Karpas-422 (cell line): ENCODE measurements at regions not wholly inside any gene's neighbourhood (a gene's known extent, or its start where the extent isn't known, plus 50 kb on each side); places are given as distances from the start of the nearest gene placed in this dataset.
A peak's percentile ranks its signal among the peaks of the same experiment; 100 is the strongest.
"Not testable (repeated sequence)": the region's sequence is repeated elsewhere in the genome, so short reads cannot be mapped to it uniquely, and the experiment has no call there.

ENCODE experiments used
- DNase-seq: peaks from one replicate; pipeline ENCODE4 v3.0.0-alpha.2; 2015
- H2AFZ ChIP-seq: fragments of 200-600 bp; sonication (generic); 2 replicates; pipeline ENCODE4 v1.6.1; 2014; ENCODE audit warnings: antibody characterized with exemption, low read length, mixed read lengths
- H3K27ac ChIP-seq: fragments of 200-600 bp; sonication (generic); 2 replicates; pipeline ENCODE4 v1.5.1; 2014; ENCODE audit warnings: mild to moderate bottlenecking, low read length, moderate library complexity
- H3K27me3 ChIP-seq: fragments of 200-600 bp; sonication (generic); 2 replicates; pipeline ENCODE4 v1.6.1; 2014; ENCODE audit warnings: low read length, mixed read lengths
- H3K36me3 ChIP-seq: fragments of 200-600 bp; sonication (generic); 2 replicates; pipeline ENCODE4 v1.6.1; 2014; ENCODE audit warnings: low read length, mixed read lengths; ENCODE audit not compliant: insufficient read depth
- H3K4me1 ChIP-seq: fragments of 200-600 bp; sonication (generic); 2 replicates; pipeline ENCODE4 v1.6.1; 2014; ENCODE audit warnings: mild to moderate bottlenecking, low read length, mixed read lengths
- H3K4me2 ChIP-seq: fragments of 200-600 bp; sonication (generic); 2 replicates; pipeline ENCODE4 v1.6.1; 2014; ENCODE audit warnings: low read length, low read depth, mild to moderate bottlenecking; ENCODE audit not compliant: poor library complexity, severe bottlenecking
- H3K4me3 ChIP-seq: fragments of 200-600 bp; sonication (generic); 2 replicates; pipeline ENCODE4 v1.5.1; 2014; ENCODE audit warnings: mild to moderate bottlenecking, antibody characterized with exemption, low read length, mixed read lengths
- H3K79me2 ChIP-seq: fragments of 200-600 bp; sonication (generic); 2 replicates; pipeline ENCODE4 v1.6.1; 2014; ENCODE audit warnings: mild to moderate bottlenecking, low read length, mixed read lengths
- H3K9ac ChIP-seq: fragments of 200-600 bp; sonication (generic); 2 replicates; pipeline ENCODE4 v1.6.0; 2014; ENCODE audit warnings: low read length
- H3K9me2 ChIP-seq: fragments of 200-600 bp; sonication (generic), shearing (Covaris generic); replicated peaks from 2 replicates; pipeline ENCODE4 v1.6.0; 2014; ENCODE audit warnings: mild to moderate bottlenecking, low read length, moderate library complexity; ENCODE audit not compliant: insufficient read depth
- H3K9me3 ChIP-seq: fragments of 300-700, 200-600 bp; sonication (generic); 2 replicates; pipeline ENCODE4 v1.6.1; 2014; ENCODE audit warnings: low read length, mixed read lengths
- H4K20me1 ChIP-seq: fragments of 200-600 bp; sonication (generic); 2 replicates; pipeline ENCODE4 v1.6.1; 2014; ENCODE audit warnings: mild to moderate bottlenecking, antibody characterized with exemption, low read length, low read depth; ENCODE audit not compliant: insufficient read depth

GRCh38 chr17:77332034-77332971 is 191.5 kb downstream of the SEC14L1 start:
- DNase-seq, result no peak
- H3K79me2 ChIP-seq, result no peaks in the 10 kb centered on the region
- H2AFZ ChIP-seq, result no peak overlapping the region
- H3K4me2 ChIP-seq, result peak overlapping the region; percentile 74
- H3K27ac ChIP-seq, result no peak overlapping the region
- 0 out of 2 replicates have a peak, but pooled peaks cover 3% of the 10 kb centered on the region for H3K27me3 ChIP-seq
- no peaks in the 10 kb centered on the region for H3K9me3 ChIP-seq
- H4K20me1 ChIP-seq, result no peaks in the 10 kb centered on the region; the same call in 1 of the 2 replicates
- peak overlapping the region; percentile 62; the same call in 1 of the 2 replicates for H3K4me3 ChIP-seq
- H3K4me1 ChIP-seq, result peaks cover 20% of the 10 kb centered on the region
- H3K36me3 ChIP-seq, result no peaks in the 10 kb centered on the region
- no peaks in the 10 kb centered on the region for H3K9me2 ChIP-seq
- H3K9ac ChIP-seq, result peak overlapping the region; percentile 65; the same call in 1 of the 2 replicates

DNA sequence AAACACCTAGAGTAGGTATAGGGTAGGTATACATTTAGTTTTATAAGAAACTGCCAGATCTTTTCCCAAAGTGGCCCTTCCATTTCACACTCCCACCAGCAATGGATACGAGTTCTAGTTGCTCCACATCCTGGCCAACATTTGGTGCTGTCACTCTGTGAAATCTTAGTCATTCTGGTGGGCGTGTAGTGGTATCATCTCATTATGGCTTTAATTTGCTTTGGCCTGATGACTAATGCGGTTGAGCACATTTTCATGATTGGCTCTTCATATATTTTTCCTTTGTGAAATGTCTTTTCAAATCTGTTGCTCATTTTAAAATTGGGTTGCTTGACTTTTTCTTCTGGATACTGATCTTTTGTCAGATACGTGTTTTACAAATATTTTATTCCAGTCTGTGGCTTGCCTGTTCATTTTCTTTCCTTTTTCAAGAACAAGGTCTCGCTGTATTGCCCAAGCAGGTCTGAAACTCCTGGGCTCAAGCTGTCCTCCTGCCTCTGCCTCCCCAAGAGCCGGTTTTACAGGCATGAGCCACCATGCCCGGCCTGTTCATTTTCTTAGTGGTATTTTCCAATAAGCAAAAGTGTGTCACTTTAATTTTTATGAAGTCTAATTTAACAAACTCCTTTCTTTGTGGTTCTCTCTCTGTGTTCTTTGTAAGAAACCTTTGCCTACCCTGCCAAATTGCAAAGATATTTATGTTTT is 192.4 kb downstream of the SEC14L1 start:
- H3K9me3 ChIP-seq, result no peaks in the 10 kb centered on the region
- H3K36me3 ChIP-seq, result no peaks in the 10 kb centered on the region
- no peak overlapping the region for H3K9ac ChIP-seq
- no peak overlapping the region for H3K4me2 ChIP-seq
- no peaks in the 10 kb centered on the region for H3K79me2 ChIP-seq
- H3K27ac ChIP-seq, result no peak overlapping the region
- H2AFZ ChIP-seq, result no peak overlapping the region
- no peaks in the 10 kb centered on the region for H3K9me2 ChIP-seq
- H4K20me1 ChIP-seq, result no peaks in the 10 kb centered on the region
- H3K27me3 ChIP-seq, result 0 out of 2 replicates have a peak, but pooled peaks cover 3% of the 10 kb centered on the region
- DNase-seq, result no peak
- peaks cover 20% of the 10 kb centered on the region for H3K4me1 ChIP-seq
- H3K4me3 ChIP-seq, result no peak overlapping the region

DNA sequence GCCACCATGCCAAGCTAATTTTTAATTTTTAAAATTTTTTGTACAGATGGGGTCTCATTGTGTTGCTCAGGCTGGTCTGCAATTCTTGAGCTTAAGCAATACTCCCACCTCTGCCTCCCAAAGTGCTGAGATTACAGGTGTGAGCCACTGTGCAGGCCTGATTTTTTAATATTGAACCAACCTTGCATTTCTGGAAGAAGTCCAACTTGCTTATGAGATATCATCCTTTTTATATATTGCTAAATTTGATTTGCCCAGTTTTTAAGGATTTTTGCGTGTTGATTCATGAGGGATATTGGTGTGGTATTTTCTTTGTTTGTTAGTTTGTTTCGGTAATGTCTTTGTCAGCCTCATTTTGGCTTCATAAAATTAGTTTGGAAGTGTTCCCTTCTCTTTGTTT is 196.4 kb downstream of the SEC14L1 start:
- H3K27me3 ChIP-seq, result 0 out of 2 replicates have a peak, but pooled peaks cover 2% of the 10 kb centered on the region
- no peak overlapping the region for H3K4me3 ChIP-seq
- no peaks in the 10 kb centered on the region for H3K36me3 ChIP-seq
- H3K9ac ChIP-seq, result no peak overlapping the region
- H3K27ac ChIP-seq, result no peak overlapping the region
- H3K4me2 ChIP-seq, result no peak overlapping the region
- peaks cover 13% of the 10 kb centered on the region for H3K4me1 ChIP-seq
- H3K9me3 ChIP-seq, result no peaks in the 10 kb centered on the region
- DNase-seq, result no peak
- no peaks in the 10 kb centered on the region for H3K79me2 ChIP-seq
- no peaks in the 10 kb centered on the region for H3K9me2 ChIP-seq
- no peaks in the 10 kb centered on the region for H4K20me1 ChIP-seq
- H2AFZ ChIP-seq, result no peak overlapping the region

- H2AFZ ChIP-seq, result no peak overlapping the region
- H4K20me1 ChIP-seq, result no peaks in the 10 kb centered on the region
- H3K27me3 ChIP-seq, result no peaks in the 10 kb centered on the region
- H3K27ac ChIP-seq, result no peak overlapping the region
- no peaks in the 10 kb centered on the region for H3K9me2 ChIP-seq
- no peak overlapping the region for H3K4me3 ChIP-seq
- no peaks in the 10 kb centered on the region for H3K9me3 ChIP-seq
- no peak for DNase-seq
- no peak overlapping the region for H3K4me2 ChIP-seq
- no peaks in the 10 kb centered on the region for H3K4me1 ChIP-seq
- H3K79me2 ChIP-seq, result no peaks in the 10 kb centered on the region
- H3K36me3 ChIP-seq, result no peaks in the 10 kb centered on the region
- H3K9ac ChIP-seq, result no peak overlapping the region
Observed at GRCh38 chr17:77341069-77341541, 200.3 kb downstream of the SEC14L1 start.

- H3K36me3 ChIP-seq, result not testable (repeated sequence)
Observed at GRCh38 chr17:77342656-77342990, 201.9 kb downstream of the SEC14L1 start.

GRCh38 chr17:77343031-77343800 is 202.4 kb downstream of the SEC14L1 start:
- no peak overlapping the region for H3K27ac ChIP-seq

More at GRCh38 chr17:77342656-77342990, 201.9 kb downstream of the SEC14L1 start:
- H3K27me3 ChIP-seq, H2AFZ ChIP-seq, H3K9me2 ChIP-seq, H3K27ac ChIP-seq, H3K4me2 ChIP-seq, H3K9ac ChIP-seq, H3K4me1 ChIP-seq, H3K79me2 ChIP-seq, H4K20me1 ChIP-seq, H3K4me3 ChIP-seq, H3K9me3 ChIP-seq, DNase-seq: not testable (repeated sequence)

DNA sequence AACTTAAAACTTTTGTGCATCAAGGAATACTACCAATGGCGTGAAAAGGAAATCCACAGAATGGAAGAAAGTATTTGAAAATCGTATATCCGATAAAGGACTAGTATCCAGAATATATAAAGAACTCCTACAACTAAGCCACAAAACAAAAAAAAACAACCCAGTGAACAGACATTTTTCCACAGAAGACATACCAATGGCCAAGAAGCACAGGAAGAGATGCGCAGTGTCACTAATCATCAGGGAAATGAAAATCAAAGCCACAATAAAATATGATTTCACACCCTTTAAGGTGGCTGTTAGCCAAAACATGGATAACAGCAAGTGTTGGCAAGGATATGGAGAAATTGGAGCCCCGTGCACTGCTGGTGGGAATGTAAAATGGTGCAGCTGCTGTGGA is 203.3 kb downstream of the SEC14L1 start:
- Histone ChIP-seq H3K9me2 (no peaks in the 10 kb centered on the region), H3K36me3 (no peaks in the 10 kb centered on the region), H3K27me3 (no peaks in the 10 kb centered on the region), H3K9me3 (no peaks in the 10 kb centered on the region), H3K4me2 (no peak overlapping the region), H3K79me2 (no peaks in the 10 kb centered on the region), H3K27ac (no peak overlapping the region), H4K20me1 (no peaks in the 10 kb centered on the region), H3K4me3 (no peak overlapping the region), H2AFZ (no peak overlapping the region), H3K9ac (no peak overlapping the region), H3K4me1 (no peaks in the 10 kb centered on the region)
- no peak for DNase-seq

More at GRCh38 chr17:77343031-77343800, 202.4 kb downstream of the SEC14L1 start:
- no peaks in the 10 kb centered on the region for H3K79me2 ChIP-seq
- no peaks in the 10 kb centered on the region for H3K27me3 ChIP-seq
- no peak overlapping the region for H3K4me2 ChIP-seq
- H3K9me2 ChIP-seq, result no peaks in the 10 kb centered on the region
- no peak for DNase-seq
- H3K9ac ChIP-seq, result no peak overlapping the region
- no peaks in the 10 kb centered on the region for H3K36me3 ChIP-seq
- no peaks in the 10 kb centered on the region for H4K20me1 ChIP-seq
- no peaks in the 10 kb centered on the region for H3K9me3 ChIP-seq
- no peak overlapping the region for H2AFZ ChIP-seq
- H3K4me1 ChIP-seq, result no peaks in the 10 kb centered on the region
- H3K4me3 ChIP-seq, result no peak overlapping the region
